ENCODE measurements at regions not wholly inside any gene's neighbourhood (a gene's known extent, or its start where the extent isn't known, plus 50 kb on each side); places are given as distances from the start of the nearest gene placed in this dataset.

GRCh38 chr2:217260441-217261115 is 400.7 kb upstream of the TNP1 start:
- no peak for DNase-seq

- DNase-seq = no peak
These were observed 398.3 kb upstream of the TNP1 start for GRCh38 chr2:217258170-217258569.

- DNase-seq = no peak
These were observed 396.4 kb upstream of the TNP1 start for GRCh38 chr2:217256251-217256650.

GRCh38 chr2:217254111-217254510 is 394.2 kb upstream of the TNP1 start:
- DNase-seq = no peak

GRCh38 chr2:217252181-217252580 is 392.3 kb upstream of the TNP1 start:
- DNase-seq = no peak

GRCh38 chr2:217250013-217250524 is 390.2 kb upstream of the TNP1 start:
- DNase-seq = no peak

GRCh38 chr2:217249121-217250012 is 389.5 kb upstream of the TNP1 start:
- DNase-seq = peak; percentile 67

- DNase-seq = peak; percentile 61
These were observed 388.6 kb upstream of the TNP1 start for GRCh38 chr2:217248312-217248935.

GRCh38 chr2:217247476-217247875 is 387.6 kb upstream of the TNP1 start:
- DNase-seq = no peak

GRCh38 chr2:217246108-217246507 is 386.2 kb upstream of the TNP1 start:
- no peak for DNase-seq

- DNase-seq = no peak
These were observed 385.0 kb upstream of the TNP1 start for GRCh38 chr2:217244815-217245214.

- DNase-seq = no peak
These were observed 383.1 kb upstream of the TNP1 start for GRCh38 chr2:217242947-217243346.

- no peak for DNase-seq
These were observed 371.9 kb upstream of the TNP1 start for GRCh38 chr2:217231724-217232123.

- DNase-seq = no peak
These were observed 371.3 kb upstream of the TNP1 start for GRCh38 chr2:217231212-217231611.

- DNase-seq = no peak
These were observed 368.9 kb upstream of the TNP1 start for GRCh38 chr2:217228732-217229131.

GRCh38 chr2:217227794-217228193 is 367.9 kb upstream of the TNP1 start:
- no peak for DNase-seq

GRCh38 chr2:217225596-217225995 is 365.7 kb upstream of the TNP1 start:
- DNase-seq = no peak

GRCh38 chr2:217223222-217223930 is 363.5 kb upstream of the TNP1 start:
- peak; percentile 8 for DNase-seq

- no peak for DNase-seq
These were observed 362.5 kb upstream of the TNP1 start for GRCh38 chr2:217222309-217222910.

- DNase-seq = no peak
These were observed 360.6 kb upstream of the TNP1 start for GRCh38 chr2:217220228-217221013.

GRCh38 chr2:217219164-217219520 is 359.3 kb upstream of the TNP1 start:
- DNase-seq = no peak

All from NCI-H1436 treated with DMSO at 0.1 percent for 48 hours (cell line).